SH-SY5Y (cell line): ENCODE measurements at regions not wholly inside any gene's neighbourhood (a gene's known extent, or its start where the extent isn't known, plus 50 kb on each side); places are given as distances from the start of the nearest gene placed in this dataset.

Source experiments
- GATA2 ChIP-seq: IDR thresholded peaks from 2 replicates; pipeline ENCODE4 v1.6.1; 2011; ENCODE audit warnings: mild to moderate bottlenecking, low read depth, low read length
- GATA3 ChIP-seq: IDR thresholded peaks from 2 replicates; pipeline ENCODE4 v1.6.1; 2011; ENCODE audit warnings: low read depth, mild to moderate bottlenecking, low read length, moderate library complexity

DNA sequence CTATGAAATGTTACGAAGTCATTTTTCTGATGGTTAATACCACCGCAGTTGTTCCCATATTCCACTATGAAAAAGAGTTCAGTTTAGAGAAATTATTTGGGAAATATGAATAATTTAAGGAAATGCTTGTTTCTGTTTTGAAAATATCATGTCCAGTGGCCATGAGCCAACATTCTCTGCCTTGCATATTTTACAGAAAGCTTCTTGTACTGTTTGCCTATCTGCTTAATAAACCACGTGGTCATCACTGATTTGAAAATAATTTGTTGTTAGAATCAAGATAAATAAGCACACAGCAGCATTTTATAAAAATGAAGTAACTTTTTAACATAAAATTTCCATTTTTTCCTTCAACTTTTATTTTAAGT lies 381.5 kb upstream of the CDH18 start:
- TF ChIP-seq GATA3 (no peak), GATA2 (no peak)
